Neural progenitor cell (in vitro differentiated cells): ENCODE measurements at regions not wholly inside any gene's neighbourhood (a gene's known extent, or its start where the extent isn't known, plus 50 kb on each side); places are given as distances from the start of the nearest gene placed in this dataset.

ENCODE experiments used
- DNase-seq: peaks from one replicate; pipeline ENCODE4 v3.0.0-alpha.2; 2016; ENCODE audit warnings: low spot score
- H2AFZ ChIP-seq: fragments of 200-600 bp; sonication (generic); replicated peaks from 2 replicates; pipeline ENCODE4 v1.6.1; 2016; ENCODE audit warnings: antibody characterized with exemption
- H3F3A ChIP-seq: fragments of 200-600 bp; sonication (generic); 2 replicates; pipeline ENCODE4 v1.6.1; 2016; ENCODE audit warnings: antibody characterized with exemption, low read depth
- H3K27ac ChIP-seq: fragments of 200-600 bp; sonication (generic); 2 replicates; pipeline ENCODE4 v1.5.1; 2016; ENCODE audit warnings: mild to moderate bottlenecking
- H3K27me3 ChIP-seq: fragments of 200-600 bp; sonication (generic); 2 replicates; pipeline ENCODE4 v1.6.1; 2016; ENCODE audit warnings: mild to moderate bottlenecking, moderate library complexity
- H3K36me3 ChIP-seq: fragments of 200-600 bp; sonication (generic); 2 replicates; pipeline ENCODE4 v1.5.1; 2016
- H3K4me1 ChIP-seq: fragments of 200-600 bp; sonication (generic); 2 replicates; pipeline ENCODE4 v1.6.1; 2016; ENCODE audit warnings: mixed run types
- H3K4me2 ChIP-seq: fragments of 200-600 bp; sonication (generic); 2 replicates; pipeline ENCODE4 v1.6.1; 2016
- H3K4me3 ChIP-seq: fragments of 200-600 bp; sonication (generic); 2 replicates; pipeline ENCODE4 v1.5.1; 2016
- H3K79me2 ChIP-seq: fragments of 200-600 bp; sonication (generic); 2 replicates; pipeline ENCODE4 v1.6.1; 2016; ENCODE audit warnings: low read depth
- H3K9ac ChIP-seq: fragments of 200-600 bp; sonication (generic); 2 replicates; pipeline ENCODE4 v1.6.1; 2016
- H3K9me3 ChIP-seq: fragments of 200-600 bp; sonication (generic); 2 replicates; pipeline ENCODE4 v1.5.1; 2016; ENCODE audit warnings: low read depth
- H4K20me1 ChIP-seq: fragments of 200-600 bp; sonication (generic); 2 replicates; pipeline ENCODE4 v1.6.1; 2016; ENCODE audit warnings: low read depth
- H3K27ac Mint-ChIP-seq: 3 replicates; pipeline ENCODE4 v1.8.0; 2021; ENCODE audit warnings: mixed read lengths
- H3K27me3 Mint-ChIP-seq: 2 replicates; pipeline ENCODE4 v1.8.0; 2022; ENCODE audit warnings: low read depth, mild to moderate bottlenecking, inconsistent platforms, moderate library complexity, mixed read lengths; ENCODE audit not compliant: insufficient read depth
- H3K36me3 Mint-ChIP-seq: 3 replicates; pipeline ENCODE4 v1.8.0; 2021; ENCODE audit warnings: mixed read lengths
- H3K4me1 Mint-ChIP-seq: 3 replicates; pipeline ENCODE4 v1.8.0; 2021; ENCODE audit warnings: mixed read lengths
- H3K4me3 Mint-ChIP-seq: 3 replicates; pipeline ENCODE4 v1.8.0; 2021; ENCODE audit warnings: mild to moderate bottlenecking, moderate library complexity, mixed read lengths
- H3K9me3 Mint-ChIP-seq: 3 replicates; pipeline ENCODE4 v1.8.0; 2020; ENCODE audit warnings: mixed read lengths
- CTCF ChIP-seq: fragments of 200-600 bp; sonication (generic); IDR thresholded peaks from 2 replicates; pipeline ENCODE4 v1.5.1; 2017; ENCODE audit warnings: antibody characterized with exemption, mild to moderate bottlenecking
- EZH2 ChIP-seq: fragments of 200-600 bp; sonication (generic); IDR thresholded peaks from 2 replicates; pipeline ENCODE4 v1.6.1; 2017; ENCODE audit warnings: antibody characterized with exemption, mild to moderate bottlenecking, moderate library complexity
- EZH2phosphoT487 ChIP-seq: fragments of 200-600 bp; sonication (generic); IDR thresholded peaks from 2 replicates; pipeline ENCODE4 v1.6.1; 2017; ENCODE audit warnings: antibody characterized with exemption

GRCh38 chr2:217655651-217656050 lies 347.1 kb downstream of the TNS1 start:
- no peak overlapping the region for H2AFZ ChIP-seq
- no peak for DNase-seq
- no peak overlapping the region for H3K4me3 Mint-ChIP-seq
- H3K27ac ChIP-seq: no peak overlapping the region
- H3K79me2 ChIP-seq: no peaks in the 10 kb centered on the region
- H3K4me2 ChIP-seq: no peak overlapping the region
- peaks cover 3% of the 10 kb centered on the region for H3K27me3 Mint-ChIP-seq
- H3K27me3 ChIP-seq: no peaks in the 10 kb centered on the region
- H3K4me1 Mint-ChIP-seq: peaks cover 10% of the 10 kb centered on the region
- no peak overlapping the region for H3K27ac Mint-ChIP-seq
- H3K9me3 Mint-ChIP-seq: no peaks in the 10 kb centered on the region
- no peaks in the 10 kb centered on the region for H3K36me3 ChIP-seq
- H3F3A ChIP-seq: no peaks in the 10 kb centered on the region
- no peaks in the 10 kb centered on the region for H3K36me3 Mint-ChIP-seq
- TF ChIP-seq EZH2phosphoT487 (no peak), CTCF (no peak), EZH2 (no peak)
- peaks cover 10% of the 10 kb centered on the region for H3K4me1 ChIP-seq
- H3K9ac ChIP-seq: no peak overlapping the region
- no peaks in the 10 kb centered on the region for H3K9me3 ChIP-seq
- no peaks in the 10 kb centered on the region for H4K20me1 ChIP-seq
- H3K4me3 ChIP-seq: no peak overlapping the region

- no peak for DNase-seq
- no peak overlapping the region for H2AFZ ChIP-seq
- Mint-ChIP-seq H3K4me1 (peaks cover 14% of the 10 kb centered on the region), H3K4me3 (no peak overlapping the region), H3K9me3 (no peaks in the 10 kb centered on the region), H3K27ac (peak overlapping the region; percentile 23), H3K36me3 (no peaks in the 10 kb centered on the region), H3K27me3 (peaks cover 3% of the 10 kb centered on the region)
- H3F3A ChIP-seq: no peaks in the 10 kb centered on the region
- no peak overlapping the region for H3K4me2 ChIP-seq
- no peak overlapping the region for H3K27ac ChIP-seq
- H4K20me1 ChIP-seq: no peaks in the 10 kb centered on the region
- H3K79me2 ChIP-seq: no peaks in the 10 kb centered on the region
- H3K4me1 ChIP-seq: peaks cover 14% of the 10 kb centered on the region
- H3K4me3 ChIP-seq: no peak overlapping the region
- H3K36me3 ChIP-seq: no peaks in the 10 kb centered on the region
- H3K9me3 ChIP-seq: no peaks in the 10 kb centered on the region
- H3K9ac ChIP-seq: no peak overlapping the region
- TF ChIP-seq EZH2 (no peak), EZH2phosphoT487 (no peak), CTCF (no peak)
- no peaks in the 10 kb centered on the region for H3K27me3 ChIP-seq
Measured at GRCh38 chr2:217654168-217654567, 348.6 kb downstream of the TNS1 start.

GRCh38 chr2:217652761-217653639 lies 349.8 kb downstream of the TNS1 start:
- no peak for DNase-seq
- H3K36me3 ChIP-seq: no peaks in the 10 kb centered on the region
- peaks cover 14% of the 10 kb centered on the region for H3K4me1 ChIP-seq
- H3K36me3 Mint-ChIP-seq: no peaks in the 10 kb centered on the region
- H3K9ac ChIP-seq: no peak overlapping the region
- TF ChIP-seq EZH2: no peak
- TF ChIP-seq EZH2phosphoT487: no peak
- H3K4me1 Mint-ChIP-seq: peaks cover 17% of the 10 kb centered on the region
- H3K4me2 ChIP-seq: no peak overlapping the region
- H3K79me2 ChIP-seq: no peaks in the 10 kb centered on the region
- H3K27me3 ChIP-seq: no peaks in the 10 kb centered on the region
- H3K27ac Mint-ChIP-seq: no peak overlapping the region
- H3K4me3 ChIP-seq: no peak overlapping the region
- H3K27me3 Mint-ChIP-seq: peaks cover 3% of the 10 kb centered on the region
- no peaks in the 10 kb centered on the region for H3F3A ChIP-seq
- H3K9me3 ChIP-seq: no peaks in the 10 kb centered on the region
- no peaks in the 10 kb centered on the region for H4K20me1 ChIP-seq
- H2AFZ ChIP-seq: no peak overlapping the region
- H3K4me3 Mint-ChIP-seq: no peak overlapping the region
- no peak overlapping the region for H3K27ac ChIP-seq
- H3K9me3 Mint-ChIP-seq: no peaks in the 10 kb centered on the region
